SKM-1 (cell line): ENCODE measurements at regions not wholly inside any gene's neighbourhood (a gene's known extent, or its start where the extent isn't known, plus 50 kb on each side); places are given as distances from the start of the nearest gene placed in this dataset.

Experiments used
- DNase-seq: peaks from one replicate; lab custom pipeline; 2025; ENCODE audit not compliant: unreplicated experiment; lab: John Stamatoyannopoulos, UW

- DNase-seq, result no peak
Observed at GRCh38 chr7:124515106-124515830, 250.3 kb downstream of the GPR37 start.

GRCh38 chr7:124514471-124514870 lies 251.1 kb downstream of the GPR37 start:
- DNase-seq, result no peak

- DNase-seq, result no peak
Observed at GRCh38 chr7:124497176-124497575, 268.4 kb downstream of the GPR37 start.

GRCh38 chr7:124489925-124490324 lies 275.7 kb downstream of the GPR37 start:
- no peak for DNase-seq

- DNase-seq, result no peak
Observed at GRCh38 chr7:124489082-124489819, 276.3 kb downstream of the GPR37 start.

- DNase-seq, result no peak
Observed at GRCh38 chr7:124482229-124482628, 283.4 kb downstream of the GPR37 start.

- DNase-seq, result no peak
Observed at GRCh38 chr7:124480821-124481290, 284.7 kb downstream of the GPR37 start.

- DNase-seq, result no peak
Observed at GRCh38 chr7:124480036-124480820, 285.4 kb downstream of the GPR37 start.

- no peak for DNase-seq
Observed at GRCh38 chr7:124462249-124462648, 303.3 kb downstream of the GPR37 start.

GRCh38 chr7:124460555-124460954 lies 305.0 kb downstream of the GPR37 start:
- DNase-seq, result no peak

GRCh38 chr7:124460056-124460450 lies 305.5 kb downstream of the GPR37 start:
- no peak for DNase-seq

- no peak for DNase-seq
Observed at GRCh38 chr7:124459101-124460055, 306.2 kb downstream of the GPR37 start.

- DNase-seq, result no peak
Observed at GRCh38 chr7:124457841-124458240, 307.8 kb downstream of the GPR37 start.

- no peak for DNase-seq
Observed at GRCh38 chr7:124456286-124456685, 309.3 kb downstream of the GPR37 start.

- no peak for DNase-seq
Observed at GRCh38 chr7:124452186-124452585, 313.4 kb downstream of the GPR37 start.

- DNase-seq, result no peak
Observed at GRCh38 chr7:124449896-124450295, 315.7 kb downstream of the GPR37 start.

- no peak for DNase-seq
Observed at GRCh38 chr7:124444696-124445480, 320.7 kb downstream of the GPR37 start.

- DNase-seq, result no peak
Observed at GRCh38 chr7:124443762-124444161, 321.8 kb downstream of the GPR37 start.

GRCh38 chr7:124440081-124440480 lies 325.5 kb downstream of the GPR37 start:
- DNase-seq, result no peak
